HG03108 (cell line): ENCODE measurements at regions not wholly inside any gene's neighbourhood (a gene's known extent, or its start where the extent isn't known, plus 50 kb on each side); places are given as distances from the start of the nearest gene placed in this dataset.

Experiments
- ATAC-seq: cut with Tn5 transposase; IDR thresholded peaks from one replicate; pipeline ENCODE4 v1.9.1; 2021; ENCODE audit warnings: moderate library complexity; ENCODE audit not compliant: unreplicated experiment

DNA sequence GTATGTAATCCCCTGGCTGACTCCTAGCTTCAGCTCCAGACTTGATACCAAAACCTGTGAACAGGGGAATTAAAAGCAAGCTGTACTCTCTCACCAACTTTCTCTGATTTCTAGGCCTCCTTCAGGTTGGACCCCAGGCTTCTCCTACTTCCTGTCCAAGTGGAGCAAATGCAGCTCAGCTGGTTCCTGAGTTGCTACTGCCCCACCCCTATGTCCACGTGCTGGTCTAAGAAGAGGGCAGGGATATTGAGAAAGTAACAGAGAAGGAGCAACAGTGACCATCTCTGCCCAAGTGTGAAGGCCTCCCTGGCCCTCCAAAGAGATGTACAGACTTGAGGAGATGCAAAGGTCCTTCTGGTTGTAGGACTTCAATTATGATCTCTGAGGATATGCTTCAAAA, 188.3 kb upstream of the MCHR2 start:
- no peak for ATAC-seq

DNA sequence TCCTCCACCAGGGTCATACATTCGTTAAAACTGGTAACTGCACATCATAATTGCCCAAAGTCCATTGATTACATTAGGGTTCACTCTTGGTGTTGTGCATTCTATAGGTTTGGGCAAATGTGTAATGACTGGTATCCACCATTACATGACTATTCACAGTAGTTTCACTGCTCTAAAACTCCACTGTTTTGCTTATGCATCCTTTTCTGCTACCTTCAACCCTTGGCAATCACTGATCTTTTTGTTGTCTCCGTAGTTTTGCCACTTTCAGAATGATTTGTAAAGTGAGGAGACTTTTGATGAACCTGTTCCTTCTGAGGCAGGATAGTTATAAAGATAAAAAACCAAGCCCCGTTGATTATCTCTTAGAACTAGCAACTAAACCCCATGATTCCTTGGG, 187.3 kb upstream of the MCHR2 start:
- no peak for ATAC-seq

DNA sequence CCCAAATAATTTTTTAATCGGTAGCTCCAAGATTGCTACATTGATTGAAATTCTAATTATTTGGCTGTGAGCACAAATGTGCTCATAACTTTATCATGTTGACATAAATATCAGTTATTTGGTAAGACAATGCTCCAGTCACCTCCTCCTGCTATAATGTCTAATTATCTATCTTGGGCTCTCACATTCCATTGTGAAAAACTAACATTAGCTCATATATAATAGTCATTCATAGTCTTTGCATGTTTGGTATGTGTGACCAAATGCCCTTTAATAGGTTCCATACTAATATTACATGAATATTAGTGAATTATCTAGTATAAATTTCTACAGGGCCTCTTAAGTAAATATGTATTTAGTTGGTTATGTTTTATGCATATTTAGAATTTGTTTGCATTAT, 185.6 kb upstream of the MCHR2 start:
- ATAC-seq = no peak

DNA sequence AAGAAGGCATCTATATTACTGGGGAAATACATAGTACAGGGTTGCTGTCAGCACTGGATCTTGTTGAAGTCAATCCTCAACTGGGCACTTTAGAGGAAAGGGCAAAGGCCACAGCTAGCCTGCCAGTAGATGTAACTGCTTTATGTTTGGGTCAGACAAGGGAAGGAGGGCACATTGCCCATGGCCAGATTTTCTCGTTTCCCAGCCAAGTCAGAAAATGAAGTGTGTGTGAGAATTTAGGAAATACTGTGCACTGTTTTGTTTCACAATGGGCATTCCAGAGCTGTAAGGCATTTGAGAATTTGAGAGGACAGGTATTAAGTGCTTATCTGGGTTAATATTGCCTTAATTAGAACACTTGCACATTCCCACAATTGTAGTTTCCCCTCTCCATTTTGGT, 183.9 kb upstream of the MCHR2 start:
- ATAC-seq = no peak

DNA sequence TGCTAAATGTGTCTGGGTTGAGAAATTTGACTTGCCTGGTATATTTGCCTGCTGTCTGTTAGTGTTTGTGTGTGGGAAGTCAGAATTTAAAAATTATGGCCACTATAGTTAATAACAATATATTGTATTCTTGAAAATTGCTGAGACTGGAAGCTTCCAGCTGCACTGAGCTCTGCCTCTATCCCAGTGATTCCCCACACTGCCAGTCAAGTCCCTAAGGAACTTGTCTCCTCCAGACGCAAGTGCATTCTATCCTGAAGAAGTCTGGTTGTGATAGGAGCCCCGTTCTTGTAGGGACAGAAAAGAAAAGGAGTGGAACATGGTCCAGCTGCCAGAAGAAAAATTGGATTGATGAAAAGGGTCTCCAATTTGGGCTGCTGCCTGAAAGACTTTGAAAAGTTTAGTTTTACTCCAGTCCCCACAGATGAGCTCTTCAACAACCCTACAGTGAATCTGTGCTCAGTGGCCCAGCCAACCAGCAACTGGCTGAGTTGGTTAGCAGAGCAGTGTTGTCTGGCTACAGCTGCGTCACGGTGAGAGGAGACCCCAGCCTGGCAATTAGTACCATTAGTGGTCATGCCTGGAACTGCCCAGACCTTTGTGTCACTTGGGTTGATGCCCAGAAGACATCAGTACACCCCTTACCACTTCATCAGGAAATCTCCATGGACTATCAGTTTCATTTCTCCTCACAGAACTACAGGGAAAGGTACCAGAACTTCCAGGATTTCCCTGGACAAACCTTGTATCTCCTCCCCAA, 183.1 kb upstream of the MCHR2 start:
- no peak for ATAC-seq

DNA sequence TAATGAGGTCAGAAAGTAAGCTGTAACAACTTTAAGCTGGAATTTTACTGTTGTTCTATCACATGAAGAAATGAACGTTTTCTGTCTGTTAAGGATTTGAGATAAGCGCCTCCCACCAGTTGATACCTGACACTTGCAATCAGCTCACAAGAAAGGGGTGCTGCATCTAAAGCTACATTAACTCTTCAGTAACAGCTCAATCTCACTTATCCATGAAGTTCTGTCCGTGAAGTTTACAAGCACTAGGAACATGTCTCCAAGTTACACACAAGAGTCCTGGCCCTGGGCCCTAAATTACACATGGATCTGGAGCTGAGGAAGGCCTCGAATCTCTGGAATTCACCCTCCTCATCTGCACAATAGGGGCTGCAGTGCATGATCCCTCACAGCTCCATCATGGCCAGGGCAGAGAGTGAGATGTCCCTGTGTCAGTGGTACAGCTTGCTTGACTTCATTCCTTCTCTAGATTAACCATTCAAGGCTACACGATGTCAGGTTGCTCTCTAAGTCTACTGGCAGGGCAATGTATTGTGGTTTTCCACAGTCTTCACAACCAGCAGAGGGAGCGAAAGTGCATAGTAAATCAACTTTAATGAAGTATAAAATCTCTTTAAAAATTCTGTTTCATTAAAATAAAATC, 182.4 kb upstream of the MCHR2 start:
- no peak for ATAC-seq

DNA sequence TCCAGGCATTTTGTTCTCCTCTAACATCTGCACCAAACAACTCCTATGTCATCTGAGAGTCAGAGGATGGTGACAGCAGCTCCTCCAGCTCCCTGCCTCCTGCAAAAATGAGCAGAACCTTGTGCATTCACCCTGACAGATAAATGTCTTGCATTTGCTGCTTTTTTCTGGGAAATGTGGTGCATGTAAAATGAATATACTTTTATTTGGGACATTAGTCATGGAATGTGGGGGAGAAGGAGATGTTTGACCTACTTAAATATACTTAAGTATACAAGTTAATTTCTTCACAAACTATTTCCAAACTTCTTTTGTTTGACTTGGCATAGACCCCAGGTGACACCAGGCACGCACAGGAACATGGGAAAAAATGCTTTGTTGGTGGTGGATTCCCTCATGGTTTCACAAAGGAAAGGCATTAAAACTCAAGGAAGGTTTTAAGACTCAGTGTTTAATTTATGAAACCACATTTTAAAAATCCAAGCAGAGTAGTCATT, 181.8 kb upstream of the MCHR2 start:
- ATAC-seq = no peak

DNA sequence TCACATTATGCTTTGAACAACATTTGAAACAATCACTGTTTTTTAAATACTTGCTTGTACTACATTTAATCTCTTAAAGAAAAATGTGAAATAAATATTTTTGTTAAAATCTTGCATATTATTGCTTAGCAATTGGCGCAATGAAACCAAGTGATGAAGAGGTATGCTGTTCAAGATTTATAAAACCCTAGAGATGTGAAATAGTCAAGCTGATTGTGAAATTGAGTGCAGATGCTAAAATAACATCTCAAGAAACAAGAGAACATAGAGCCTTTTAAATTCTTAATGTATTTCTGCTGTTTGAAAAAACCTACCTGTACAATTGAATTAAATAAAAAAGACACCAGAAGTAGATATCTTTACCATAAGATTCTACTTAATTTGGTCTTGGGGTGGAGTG, 179.2 kb upstream of the MCHR2 start:
- no peak for ATAC-seq

DNA sequence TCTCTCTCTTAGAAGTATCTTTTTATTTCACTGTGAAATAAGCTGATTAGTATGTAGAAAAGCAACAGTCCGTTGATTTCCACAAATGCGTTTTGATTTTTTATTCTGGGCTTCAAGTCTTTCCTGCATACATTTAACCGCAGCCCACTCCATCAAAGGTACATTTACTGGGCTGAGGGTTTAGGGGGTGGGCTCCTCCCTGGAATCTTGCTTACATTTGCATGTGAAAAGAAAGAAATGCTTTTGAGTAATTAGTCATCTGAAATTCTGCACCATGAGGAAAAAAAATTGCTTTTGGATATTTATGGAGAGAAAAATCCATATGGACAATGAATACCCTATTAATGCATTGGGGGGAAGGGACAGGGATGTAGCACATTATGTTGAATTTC, 178.3 kb upstream of the MCHR2 start:
- no peak for ATAC-seq

DNA sequence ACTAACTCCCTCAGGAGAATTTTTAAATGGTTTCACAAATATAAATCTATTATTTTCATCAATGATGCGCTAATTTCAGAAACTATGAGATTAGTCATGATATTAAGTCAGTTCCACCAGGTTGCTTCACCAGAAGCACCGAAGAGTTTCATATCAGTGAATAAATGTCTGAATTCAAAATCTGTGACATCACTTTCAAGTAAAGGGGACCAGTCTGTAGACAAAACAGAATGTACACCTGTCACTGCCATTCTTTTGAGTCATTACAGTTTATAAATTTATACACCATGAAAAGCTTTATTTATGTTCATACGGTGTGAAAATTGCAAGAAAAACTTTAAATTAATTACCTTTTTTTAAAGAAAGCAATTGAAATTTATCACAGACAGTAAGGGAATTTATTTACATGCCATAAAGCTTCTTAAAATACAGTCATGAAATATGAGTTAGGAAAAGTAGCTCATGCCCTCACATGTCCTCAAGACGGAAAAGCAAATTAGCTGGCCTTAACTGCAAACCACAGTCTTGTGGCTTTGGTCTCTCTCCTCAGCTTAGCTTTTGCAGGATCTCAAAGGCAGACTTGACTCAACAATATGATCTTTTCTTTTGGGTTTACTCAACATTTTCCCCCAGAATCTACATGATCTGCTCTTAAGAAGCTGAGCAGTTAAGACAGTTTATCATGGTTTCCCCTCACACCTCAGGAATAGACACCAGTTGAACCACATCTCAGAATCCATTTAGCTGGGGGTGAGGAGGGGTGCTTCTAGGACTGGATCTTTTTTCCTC, 177.7 kb upstream of the MCHR2 start:
- peak; percentile 88 for ATAC-seq

DNA sequence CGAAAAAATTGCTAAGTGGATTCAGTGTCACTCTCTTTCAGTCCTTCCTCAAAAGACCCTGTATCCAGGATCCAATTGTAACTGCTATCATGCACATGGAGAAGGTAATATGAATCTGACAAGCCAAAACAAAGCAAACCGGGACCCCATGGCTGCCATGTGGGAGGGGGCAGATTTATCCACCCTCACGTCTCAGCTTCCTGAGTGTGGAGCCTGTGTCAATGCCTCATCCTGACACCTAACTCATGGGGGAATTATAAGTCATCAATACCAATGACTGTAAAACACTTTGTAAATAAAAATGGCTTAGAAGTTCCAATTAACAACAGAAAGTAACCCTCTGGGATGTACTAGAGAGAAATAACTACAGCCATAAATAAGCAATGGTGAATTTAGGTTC, 174.1 kb upstream of the MCHR2 start:
- no peak for ATAC-seq

DNA sequence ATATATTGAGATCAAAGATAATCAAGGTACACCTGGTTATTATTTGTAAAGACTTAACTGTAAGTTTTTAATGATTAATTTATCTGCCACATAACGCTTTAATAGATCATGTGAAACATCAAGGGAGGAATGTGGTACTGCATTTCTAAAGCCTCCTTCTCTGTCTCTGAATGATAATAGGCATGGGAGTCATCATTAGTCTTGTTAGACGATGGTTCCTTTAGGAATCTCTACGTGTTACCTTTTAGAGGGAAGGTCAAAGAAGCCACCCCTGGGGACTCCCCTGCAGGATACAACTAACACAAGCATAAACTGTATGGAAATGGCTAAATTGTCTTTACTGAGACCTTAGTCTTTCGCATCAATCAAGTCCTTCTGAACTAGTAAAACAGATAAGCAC, 173.6 kb upstream of the MCHR2 start:
- no peak for ATAC-seq

DNA sequence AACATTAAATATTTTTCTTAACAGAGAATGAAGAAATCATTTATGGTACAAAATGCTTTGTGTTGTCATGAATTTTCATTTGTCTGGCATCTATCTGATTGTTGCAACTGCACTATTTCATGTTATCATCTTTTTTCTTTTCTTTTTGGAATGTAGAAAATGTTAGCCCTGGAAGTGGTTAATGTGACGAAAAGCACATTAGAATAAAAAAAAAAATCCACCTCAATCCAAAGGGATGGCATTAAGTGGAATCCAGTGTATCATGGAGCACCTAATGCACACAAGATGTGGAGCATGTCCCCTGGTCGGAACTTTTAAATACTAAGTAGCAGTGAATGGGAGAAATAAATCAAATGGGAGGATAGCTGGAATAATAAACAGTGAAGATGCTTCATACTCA, 172.9 kb upstream of the MCHR2 start:
- ATAC-seq = no peak

DNA sequence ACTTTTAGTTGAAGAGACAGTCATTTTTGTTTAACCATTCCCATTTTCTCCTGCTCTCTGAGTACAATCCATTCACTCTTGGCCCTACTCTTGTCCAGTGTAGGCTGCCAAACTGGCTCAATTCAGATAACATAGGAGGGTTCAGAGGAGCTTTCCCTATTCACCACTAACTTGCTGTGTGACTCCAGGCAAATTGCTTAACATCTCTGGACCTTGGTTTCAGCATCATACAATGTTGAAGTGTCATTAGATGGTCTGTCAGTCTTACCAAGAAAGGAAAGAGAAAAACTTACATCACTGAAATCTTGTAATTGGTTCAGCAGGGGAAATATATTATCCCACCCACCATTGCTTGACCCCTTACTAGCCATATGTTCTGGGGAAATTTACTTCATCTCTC, 171.4 kb upstream of the MCHR2 start:
- no peak for ATAC-seq

DNA sequence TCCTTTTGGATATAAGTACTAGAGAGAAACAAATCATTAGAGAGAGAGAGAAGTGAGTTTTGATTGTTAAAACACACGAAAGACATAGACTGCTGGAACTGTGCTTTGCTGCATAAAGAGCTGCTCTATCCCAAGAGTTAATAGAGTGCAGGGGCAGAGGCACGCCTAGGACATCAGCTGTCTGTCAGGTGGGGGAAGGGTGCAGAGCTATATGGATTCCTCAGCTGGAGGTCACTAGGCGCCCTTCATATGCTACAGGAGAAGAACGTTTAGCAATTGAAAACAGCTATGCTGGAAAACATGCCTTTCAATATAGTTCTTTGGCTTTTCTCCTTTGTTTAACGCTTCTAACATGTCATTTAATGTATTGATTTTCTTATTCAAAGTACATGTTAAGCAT, 169.0 kb upstream of the MCHR2 start:
- ATAC-seq = no peak

DNA sequence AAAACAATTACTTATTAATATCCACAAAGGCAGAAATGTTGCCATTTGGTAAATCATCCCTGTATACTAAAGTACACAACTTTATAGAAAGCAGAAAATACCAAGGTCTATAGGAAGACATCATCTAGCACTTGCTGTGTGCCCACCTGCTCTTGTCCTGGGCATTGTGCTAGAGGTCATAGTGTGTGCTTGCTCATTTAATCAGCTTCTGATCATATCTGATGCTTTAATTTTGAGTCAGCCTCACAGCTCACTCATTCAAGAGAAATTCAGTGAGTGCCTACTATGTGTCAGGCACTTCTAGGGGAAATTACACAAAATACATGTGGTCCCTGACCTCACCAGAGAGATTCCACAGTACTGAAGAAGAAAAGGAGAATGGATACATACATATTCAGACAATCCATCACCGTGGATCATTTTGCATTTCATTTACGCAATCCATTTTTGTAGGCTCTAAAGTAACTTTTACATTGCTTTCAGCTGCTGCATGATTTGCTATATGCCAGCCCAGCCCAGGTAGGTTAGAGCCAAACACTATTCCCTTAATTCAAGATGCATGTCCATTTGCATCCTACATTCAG, 167.9 kb upstream of the MCHR2 start:
- ATAC-seq = no peak

DNA sequence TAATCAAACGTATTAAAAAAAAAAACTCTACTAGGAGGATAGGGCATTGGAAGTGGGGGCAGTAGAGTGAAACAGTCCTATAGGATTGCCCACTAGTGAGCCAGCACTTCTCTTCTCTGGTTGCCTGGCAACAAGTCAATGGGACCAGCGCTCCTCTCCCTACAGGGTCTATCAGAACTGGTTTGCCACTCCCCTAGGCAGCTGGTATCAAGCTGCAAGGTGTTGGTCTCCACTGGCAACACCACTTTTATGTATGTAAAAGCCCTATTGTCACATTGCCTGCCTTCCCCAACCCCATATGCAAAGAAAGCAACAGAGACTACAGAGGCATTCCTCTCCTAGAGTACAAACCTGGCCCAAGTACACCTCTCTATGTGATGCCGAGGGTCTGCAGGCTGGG, 166.9 kb upstream of the MCHR2 start:
- no peak for ATAC-seq

DNA sequence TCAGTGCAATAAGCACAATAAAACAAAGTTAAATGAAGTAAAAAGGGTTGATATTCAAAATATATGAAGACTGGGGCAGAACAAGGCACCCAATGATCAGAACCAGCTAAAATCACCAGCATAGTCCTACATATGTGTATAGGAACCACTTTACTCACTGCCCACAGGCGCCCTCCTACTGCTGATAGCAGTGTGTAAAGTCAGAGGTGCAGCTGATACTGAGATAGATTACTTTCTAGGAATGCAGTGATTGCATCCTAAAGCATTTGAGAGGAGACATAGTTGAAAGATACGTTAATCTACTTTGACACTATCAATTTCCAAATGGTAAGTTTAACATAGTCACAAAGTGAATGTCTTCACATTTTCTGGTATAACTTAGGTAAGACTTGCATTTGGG, 161.1 kb upstream of the MCHR2 start:
- no peak for ATAC-seq

DNA sequence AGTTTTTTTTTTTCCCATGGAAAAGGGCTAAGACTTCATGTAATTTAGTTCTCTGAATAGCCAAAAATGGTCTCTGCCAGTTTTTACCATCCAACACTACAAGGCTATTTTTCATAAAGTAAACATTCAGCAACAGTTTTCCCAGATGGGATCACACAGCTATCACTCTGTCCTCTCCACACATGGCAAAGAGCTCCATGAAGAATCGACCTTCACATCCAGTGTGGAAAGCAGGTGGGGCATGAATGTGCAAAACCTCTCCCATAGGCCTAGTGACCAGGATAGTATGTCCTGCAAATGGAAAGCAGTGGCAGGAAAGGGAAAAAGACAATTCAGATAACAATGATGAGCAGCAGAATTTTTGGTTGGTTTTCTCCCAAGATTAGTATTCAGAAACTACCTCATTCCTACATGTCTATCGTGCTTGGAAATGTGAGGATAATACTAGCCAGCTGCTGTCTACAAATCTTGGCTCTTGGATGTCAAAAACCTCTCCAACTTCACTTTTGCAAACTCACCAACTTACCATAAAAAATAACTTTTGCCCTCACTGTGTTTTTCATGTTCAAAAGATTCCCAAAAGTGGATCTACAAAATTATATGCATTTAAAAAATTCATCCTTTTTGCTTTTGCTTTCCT, 159.7 kb upstream of the MCHR2 start:
- no peak for ATAC-seq

DNA sequence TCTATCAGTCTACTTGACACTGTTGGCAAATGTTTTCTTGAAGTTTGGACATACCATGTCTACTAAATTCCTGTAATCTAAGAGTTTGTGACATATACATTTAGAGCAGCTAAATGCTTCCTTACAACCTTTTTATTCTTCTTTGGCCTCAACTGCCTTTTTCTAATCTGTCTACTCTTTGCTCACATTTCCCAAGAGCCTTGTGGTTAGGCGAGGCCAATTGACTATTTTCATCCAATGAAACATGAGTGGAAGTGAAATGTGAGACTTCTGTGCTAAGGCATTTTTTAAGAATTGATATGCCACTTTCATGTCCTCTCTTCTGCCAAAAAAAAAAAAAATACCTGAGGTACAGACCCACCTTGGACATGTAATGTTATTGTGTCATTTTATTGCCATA, 158.2 kb upstream of the MCHR2 start:
- no peak for ATAC-seq

DNA sequence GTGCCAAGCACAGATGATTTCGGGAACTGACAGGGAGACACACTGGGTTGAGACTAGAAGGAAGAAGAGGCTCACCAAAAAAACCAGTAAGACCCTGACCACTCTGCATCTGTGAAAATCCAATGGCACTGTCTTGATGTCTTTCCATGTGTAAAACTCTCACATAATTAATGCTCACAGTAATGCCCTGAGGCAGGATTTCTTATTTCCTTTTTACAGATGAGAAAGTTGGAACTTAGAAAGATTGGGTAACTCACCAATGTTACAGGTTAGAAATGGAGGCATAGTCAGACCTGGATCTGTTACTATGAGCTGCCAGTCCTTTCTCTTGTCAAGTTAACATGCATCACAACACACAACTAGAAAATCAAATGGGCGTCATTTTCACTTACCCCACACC, 151.0 kb upstream of the MCHR2 start:
- ATAC-seq = no peak
